ENCODE measurements at regions not wholly inside any gene's neighbourhood (a gene's known extent, or its start where the extent isn't known, plus 50 kb on each side); places are given as distances from the start of the nearest gene placed in this dataset.

DNA sequence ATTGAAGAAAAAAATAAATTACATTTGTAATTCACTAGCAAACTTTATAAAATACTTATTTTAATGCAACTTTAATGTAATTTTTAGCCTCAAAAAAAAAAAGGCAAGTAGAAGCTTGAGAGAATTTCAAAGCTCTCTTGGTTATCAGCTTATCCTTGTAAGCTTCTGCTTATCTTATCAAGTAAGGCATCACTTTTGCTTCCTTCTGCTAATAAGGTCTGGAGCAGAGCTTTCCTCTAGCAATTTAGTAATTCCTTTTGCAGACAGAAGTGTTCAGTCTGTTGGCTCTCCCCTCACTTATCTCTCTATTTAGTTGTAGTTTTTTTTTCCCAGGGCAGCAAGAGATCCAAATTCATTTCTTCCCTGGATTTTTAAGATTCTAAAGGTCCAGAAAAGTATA, 525.0 kb downstream of the ISL1 start:
- DNase-seq (ENCODE audit: low read depth), result no peak

DNA sequence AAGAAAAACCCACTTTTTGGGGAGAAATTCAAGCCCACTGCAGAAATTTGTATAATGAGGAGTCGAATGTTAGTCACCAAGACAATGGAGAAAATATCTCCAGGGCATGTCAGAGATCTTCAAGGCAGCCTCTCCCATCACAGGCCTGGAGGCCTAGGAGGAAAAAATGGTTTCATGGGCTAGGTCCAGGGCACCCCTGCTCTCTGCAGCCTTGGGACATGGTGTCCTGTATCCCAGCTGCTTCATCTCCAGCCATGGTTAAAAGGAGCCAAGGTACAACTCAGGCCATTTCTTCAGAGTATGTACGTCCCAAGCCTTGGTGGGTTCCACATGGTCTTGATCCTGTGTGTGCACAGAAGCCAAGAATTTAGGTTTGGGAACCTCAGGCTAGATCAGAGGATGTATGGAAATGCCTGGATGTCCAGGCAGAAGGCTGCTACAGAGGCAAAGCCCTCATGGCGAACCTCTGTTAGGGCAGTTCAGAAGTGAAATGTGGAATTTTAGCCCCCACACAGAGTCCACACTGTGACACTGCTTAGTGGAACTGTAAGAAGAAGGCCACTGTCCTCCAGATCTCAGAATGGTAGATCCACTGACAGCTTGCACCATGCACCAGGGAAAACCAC, 561.4 kb downstream of the ISL1 start:
- no peak for DNase-seq (ENCODE audit: low read depth)

DNA sequence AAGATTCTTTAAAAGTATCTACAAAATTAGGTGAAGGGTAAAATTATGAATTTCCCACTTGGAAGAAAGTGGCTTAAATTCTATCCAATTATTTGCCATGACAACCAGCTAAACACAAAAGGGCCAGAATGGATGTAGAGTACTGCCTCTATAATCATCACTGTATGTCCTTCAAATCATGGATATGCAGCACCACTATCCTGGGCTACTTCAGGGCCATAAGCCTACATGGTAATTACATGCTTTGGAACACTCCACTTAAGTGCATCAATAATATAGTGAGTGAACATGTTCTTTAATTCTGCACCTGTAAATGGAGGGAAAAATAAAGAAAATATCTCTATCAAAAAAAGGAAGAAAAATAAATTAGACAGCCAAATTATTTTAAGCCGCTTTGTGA, 575.2 kb downstream of the ISL1 start:
- DNase-seq (ENCODE audit: low read depth), result no peak

DNA sequence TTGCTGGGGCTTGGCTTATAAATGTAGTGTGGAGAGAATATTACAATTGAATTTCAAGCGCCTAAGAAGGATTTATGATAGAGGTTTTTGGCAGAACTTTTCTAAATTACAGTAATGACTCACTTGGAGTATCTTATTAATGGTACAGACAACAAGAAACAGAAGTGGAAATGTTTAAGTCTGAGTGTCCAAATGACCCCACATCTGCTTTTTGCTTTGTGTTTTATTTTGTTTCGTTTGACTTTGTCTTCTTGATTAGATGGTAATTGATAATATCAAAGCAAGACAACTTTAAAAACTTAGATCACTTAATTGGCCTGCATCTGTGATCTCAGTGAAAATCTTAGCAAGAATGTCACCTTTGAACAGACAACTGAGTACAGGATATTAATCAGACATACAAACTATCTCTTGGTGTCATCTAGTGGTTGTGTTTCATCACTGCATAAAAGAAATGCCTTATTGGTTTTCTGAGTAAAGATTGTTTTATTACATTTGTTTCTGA, 577.4 kb downstream of the ISL1 start:
- DNase-seq (ENCODE audit: low read depth), result peak; percentile 43

DNA sequence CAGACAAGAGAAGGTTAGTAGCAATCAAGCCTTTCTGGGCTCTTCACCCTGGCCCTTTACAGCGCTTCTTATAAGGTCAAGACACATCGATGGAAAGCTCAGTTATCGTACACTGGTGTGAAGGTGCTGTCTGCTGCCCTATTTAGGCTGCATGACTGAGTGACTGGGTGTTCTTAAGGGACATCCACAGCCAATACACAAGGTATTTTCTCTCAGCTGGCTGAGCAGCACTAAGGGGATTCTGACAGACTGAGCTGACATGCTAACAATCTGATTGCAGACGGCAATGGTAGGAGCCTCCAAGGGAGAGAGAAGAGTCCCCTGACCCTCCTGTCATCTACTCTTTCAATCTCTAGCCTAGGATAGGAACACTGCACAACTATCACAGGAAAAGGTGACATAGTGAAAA, 577.9 kb downstream of the ISL1 start:
- no peak for DNase-seq (ENCODE audit: low read depth)

DNA sequence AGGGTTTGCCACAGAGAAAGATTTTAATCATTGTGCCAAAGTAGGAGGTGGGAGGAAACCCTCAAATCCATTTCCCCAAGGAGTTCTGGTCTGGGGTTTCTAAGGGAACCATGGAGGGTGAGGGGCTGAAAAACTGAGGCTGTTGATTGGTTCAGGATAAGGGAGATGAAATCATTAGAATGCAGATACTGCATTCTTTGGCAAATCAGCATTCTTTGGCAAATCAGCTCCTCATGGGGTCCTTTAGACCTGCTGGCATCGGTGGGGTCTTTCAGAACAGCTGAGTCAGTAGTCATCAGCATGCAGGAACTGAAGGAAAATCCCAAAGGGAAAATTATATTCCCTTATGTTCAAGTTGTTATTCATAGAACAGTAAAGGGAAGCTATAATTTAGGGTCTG, 585.5 kb downstream of the ISL1 start:
- no peak for DNase-seq (ENCODE audit: low read depth)

DNA sequence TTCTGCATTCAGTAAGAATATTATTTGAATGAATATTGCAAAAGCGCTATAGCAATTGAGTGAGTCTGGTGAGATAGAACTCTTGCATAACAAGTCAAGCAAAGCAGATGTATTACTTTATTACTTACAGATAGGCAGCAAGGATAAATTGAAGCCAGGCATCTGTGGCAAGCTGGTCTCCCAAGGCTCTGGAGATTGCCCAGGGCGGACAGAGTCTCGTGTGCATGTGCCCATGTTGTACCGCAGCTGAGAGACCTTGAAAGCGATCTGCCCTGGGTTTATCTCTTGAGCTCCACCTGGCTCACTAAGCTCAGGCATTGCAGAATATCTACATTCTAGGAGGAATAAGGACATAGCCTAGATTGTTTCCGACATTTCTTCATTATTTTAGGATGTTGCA, 591.6 kb downstream of the ISL1 start:
- no peak for DNase-seq (ENCODE audit: low read depth)

DNA sequence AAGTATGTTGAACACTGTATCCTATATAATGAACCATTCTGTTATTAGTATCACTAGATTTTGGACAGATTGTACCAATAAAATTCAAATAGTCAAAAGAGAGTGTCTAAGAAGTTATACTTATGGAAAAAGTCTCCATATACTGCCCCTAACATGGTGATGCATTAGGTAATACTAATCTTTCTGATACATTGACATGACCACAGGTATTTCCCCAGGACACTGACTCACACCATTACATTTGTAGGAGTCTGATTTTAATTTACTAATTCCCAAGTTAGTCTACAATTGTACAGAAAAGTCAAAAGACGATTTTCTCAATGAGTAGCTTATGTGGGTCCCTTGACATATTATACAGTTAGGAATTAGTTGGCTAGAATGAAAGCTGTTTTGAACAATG, 593.8 kb downstream of the ISL1 start:
- DNase-seq (ENCODE audit: low read depth), result no peak

DNA sequence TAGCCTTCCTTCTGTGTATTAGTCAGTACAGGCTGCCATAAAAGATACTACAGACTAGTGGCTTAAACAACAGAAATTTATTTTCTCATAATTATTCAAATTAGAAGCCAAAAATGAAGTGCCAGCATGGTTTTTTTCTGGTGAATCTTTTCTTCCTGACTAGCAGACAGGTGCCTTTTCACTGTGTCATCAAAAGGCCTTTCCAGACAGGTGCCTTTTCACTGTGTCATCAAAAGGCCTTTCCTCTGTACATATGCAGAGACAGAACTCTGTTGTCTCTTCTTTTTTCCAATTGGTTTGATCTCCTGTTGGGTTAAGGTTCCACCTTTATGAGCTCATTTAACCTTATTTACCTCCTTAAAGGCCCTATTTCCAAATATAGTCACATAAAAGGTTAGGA, 599.9 kb downstream of the ISL1 start:
- no peak for DNase-seq (ENCODE audit: low read depth)

DNA sequence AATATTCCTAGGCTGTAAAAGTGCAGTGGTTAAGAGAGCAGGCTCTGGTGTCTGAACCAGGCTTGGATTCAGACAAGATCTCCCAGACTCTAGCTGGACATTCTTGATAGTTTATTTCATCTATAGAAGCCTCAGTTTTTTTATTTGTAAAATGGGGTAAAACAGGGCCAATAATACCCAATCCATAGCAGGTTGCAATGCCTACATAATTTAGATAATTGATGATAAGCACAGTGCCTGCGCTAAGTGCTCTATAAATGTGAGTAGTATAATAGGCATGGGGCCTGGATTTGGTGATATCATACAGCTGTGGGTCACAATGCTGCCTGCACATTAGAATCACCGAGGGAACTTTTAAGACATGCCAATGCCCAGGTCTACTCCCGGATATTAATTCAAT, 603.5 kb downstream of the ISL1 start:
- no peak for DNase-seq (ENCODE audit: low read depth)

DNA sequence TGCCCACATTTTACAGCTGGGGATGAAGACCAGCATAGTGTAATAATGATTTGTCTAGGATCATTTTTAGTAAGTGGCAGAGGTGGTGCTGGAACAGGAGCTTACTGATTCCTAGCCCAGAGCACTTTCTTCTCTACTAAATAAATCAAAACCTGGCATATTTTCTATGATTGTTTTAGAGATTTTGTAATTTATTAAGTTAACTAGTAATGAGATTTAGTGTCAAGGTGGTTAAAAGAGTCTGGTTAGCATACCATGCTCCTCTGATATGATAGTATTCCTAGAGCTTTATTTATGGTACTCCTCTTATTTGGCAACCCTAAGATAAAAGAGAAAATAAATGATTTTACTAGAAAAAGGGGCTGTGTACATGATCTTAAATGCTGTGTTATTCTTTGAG, 604.0 kb downstream of the ISL1 start:
- no peak for DNase-seq (ENCODE audit: low read depth)

DNA sequence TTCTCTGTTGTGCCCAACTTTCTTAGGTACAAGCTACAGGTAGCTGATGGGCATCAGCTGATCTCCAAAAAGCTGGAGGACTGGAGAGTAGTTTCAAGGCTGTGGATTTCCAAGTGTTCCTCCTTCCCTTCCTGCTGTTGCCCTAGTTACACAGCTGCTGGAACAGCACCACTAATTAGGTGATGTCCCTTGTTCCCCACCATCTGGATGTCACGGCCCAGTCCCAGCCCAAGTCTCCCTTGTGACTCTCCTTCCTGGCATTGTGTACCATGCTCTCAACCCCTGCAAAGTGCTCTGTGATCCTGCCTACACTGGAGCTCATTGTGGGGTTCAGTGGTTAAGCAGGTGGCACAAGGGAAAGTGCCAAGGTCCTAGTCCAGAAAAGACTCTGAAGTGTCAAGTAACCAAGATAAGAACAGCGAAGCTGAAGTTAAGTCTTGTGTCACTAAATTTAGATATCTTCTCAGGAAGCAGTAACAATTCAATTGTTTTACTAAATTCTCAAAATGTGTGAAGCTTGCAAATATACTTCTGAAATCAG, 604.5 kb downstream of the ISL1 start:
- no peak for DNase-seq (ENCODE audit: low read depth)

DNA sequence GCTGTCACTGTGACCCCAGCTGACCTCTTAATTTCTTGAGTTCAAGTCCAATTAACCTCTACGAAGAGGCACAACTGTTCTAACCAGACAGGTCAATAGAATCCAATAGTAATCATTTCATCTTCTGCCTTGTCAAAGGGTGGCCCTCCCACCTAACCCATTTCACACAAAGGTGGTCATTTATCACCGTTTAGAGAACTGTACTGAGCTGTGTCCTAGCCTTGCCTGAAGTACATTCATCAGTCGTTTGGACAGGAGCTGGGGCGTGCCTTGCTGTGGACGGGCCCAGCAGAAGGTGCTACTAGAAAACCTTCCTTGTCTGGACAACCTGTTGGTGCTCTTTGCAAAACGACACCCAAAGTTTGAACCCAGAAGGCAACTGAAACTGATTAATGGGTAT, 605.4 kb downstream of the ISL1 start:
- DNase-seq (ENCODE audit: low read depth), result no peak

DNA sequence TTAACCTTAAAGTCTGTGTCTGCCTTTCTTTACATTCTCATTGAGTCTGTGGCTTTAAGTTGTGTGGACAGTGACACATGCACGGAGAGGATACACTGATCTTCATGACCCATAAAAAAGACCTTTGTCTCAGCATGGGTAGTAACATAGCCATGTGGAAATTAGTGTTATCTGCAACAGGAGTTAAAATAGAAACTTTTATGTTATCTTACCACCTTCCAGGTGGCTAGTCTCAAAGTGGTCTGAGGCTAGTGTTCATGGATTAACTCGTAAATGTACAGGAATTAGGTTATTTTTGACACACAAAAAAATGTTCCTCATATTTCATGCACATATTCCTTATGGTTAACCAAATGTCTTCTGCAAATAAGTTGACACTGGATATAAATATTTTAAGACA, 607.0 kb downstream of the ISL1 start:
- DNase-seq (ENCODE audit: low read depth), result no peak

DNA sequence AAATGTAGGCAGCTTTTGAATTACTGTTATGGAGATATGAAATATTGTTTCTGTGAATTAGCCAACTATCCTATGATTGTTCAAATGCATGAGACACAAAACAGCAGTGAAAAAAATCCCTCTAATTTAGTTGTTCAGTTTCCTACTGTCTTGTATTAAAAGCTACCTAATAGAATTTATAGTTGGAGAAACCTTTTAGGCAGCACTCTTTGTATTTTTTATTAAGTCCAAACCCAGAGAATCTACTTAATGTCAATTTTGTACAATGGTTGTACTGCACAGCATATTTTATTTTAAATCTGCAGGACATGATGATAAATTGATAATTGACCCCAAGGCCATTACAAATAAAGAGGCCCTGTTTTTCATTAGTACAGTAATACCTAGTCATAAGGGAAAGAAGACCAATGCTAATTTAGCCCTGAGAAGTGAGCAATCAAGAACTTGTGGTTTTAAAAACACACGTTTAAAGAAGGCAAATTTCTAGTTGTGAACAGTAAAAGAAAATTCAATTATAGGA, 607.5 kb downstream of the ISL1 start:
- no peak for DNase-seq (ENCODE audit: low read depth)

DNA sequence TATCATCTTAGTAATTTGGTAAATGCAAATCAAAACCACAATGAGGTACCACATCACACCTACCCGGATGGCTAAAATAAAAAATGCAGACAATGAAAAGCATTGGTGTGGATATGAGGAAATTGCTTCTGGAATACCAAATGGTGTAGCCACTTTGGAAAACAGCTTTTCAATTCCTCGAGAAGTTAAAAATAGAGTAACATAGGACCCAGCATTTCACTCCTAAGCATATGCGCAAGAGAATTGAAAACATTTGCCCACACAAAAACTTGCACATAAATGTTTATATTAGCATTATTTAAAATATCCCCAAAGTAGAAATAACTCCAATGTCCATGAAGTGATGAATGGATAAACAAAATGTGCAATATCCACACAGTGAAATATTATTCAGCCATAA, 608.7 kb downstream of the ISL1 start:
- DNase-seq (ENCODE audit: low read depth), result no peak

DNA sequence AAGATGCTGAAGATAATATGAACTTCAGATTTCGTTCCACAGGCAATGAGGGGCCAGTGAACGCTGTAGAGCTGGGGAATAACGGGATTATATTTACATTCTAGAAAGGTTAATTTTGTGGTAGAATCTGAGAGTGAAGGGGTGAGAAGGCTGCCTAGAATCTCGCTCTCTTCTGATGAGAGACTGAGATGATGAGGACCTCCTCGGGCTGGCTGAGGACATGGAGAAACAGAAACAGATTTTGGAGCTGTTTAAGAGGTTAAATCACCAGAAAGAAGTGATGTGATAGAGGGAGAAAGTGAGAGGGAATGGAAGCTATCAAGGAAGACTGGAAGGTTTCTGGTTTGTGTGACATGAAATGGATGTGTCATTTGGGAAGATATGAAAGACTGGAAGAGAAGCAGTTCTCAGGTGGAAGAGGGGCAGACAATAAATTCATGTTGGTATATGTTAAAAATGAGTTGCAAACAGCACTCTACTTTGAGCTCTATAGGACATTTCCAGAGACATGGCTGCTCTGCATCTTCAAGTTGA, 612.6 kb downstream of the ISL1 start:
- DNase-seq (ENCODE audit: low read depth), result no peak

DNA sequence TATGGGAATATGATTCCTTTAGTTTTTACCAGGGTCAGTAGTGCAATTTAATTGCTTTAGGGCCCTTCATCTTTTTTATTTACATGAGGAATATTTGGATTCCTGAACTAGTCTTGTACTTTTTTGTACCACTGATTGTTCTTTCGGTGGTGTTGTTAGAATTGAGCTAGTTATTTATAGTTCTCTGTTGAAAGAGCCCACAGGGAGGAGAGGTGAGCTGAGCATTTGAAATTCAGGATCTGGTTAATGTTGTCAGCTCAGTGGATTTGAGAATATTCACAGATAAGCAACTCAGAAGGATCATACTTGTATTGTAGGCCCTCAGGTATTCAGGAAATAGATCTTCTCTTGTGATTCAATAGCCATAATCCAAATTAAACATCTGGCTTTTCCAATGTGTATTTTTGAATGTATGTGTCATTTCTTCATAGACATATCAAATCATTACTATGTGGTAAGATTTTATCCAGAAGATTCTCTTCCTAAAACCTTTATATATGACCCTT, 613.2 kb downstream of the ISL1 start:
- DNase-seq (ENCODE audit: low read depth), result no peak

DNA sequence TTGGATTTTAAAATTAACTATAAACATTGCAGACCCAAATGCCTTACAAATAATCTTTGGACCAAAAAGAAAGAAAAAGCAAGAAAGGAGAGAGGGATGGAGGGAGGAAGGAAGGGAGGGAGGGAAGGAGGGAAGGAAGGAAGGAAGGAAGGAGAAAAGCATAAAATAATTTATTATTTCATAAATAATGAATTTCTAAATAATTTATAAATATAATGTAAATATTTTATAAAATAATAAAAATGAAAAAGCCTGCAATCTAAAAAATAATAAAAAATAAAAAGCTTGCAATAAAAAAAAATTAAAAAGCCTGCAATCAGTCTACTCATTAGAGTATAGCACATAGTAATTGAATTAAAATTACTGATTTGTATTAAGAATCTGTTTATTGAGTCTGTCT, 614.3 kb downstream of the ISL1 start:
- no peak for DNase-seq (ENCODE audit: low read depth)

DNA sequence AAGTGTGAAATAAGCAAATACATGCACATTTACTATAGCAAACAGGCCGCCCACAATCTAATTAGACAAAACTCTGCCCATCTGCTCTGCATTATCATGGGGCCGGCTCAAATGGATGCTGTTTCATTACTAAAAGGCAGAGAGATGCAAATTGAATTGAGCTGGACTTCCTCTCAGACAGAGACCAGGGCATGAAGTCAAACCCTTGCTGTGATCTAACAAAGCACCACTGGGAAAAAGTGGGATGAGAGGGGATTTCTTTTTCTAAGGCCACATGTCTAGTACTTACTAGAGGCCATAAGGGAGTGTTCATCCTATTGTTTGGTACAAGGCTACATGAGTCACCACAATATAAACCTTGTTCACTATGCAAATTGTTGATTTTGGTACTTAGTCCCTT, 614.7 kb downstream of the ISL1 start:
- no peak for DNase-seq (ENCODE audit: low read depth)

DNA sequence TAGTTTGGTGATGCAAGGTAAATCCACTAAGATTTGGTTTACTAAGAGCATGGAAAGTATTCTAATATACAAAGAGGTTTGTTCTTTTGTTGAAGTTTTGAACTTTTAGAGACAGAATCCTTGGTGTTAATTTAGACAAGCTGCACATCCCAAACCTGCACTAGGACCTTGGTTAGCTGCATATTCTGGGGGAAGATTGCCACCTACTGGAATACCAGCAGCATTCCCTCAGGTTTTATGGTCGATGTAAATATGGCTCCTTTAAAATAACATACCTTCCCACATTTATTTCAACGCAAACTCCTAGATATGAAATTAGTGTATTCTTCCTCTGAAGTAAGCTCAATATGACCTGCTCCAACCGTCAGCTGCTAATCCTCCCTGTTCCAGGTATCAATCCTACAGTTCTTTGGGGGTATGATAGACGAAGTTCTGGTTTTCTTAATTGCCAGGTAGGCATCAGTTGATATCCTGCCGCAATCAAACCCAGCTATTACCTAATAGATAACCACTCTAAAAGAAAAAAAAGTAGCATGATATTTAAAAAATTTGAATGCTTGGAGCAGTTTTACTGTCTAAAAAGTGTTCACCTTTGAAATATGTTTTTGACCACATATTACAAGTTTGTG, 624.1 kb downstream of the ISL1 start:
- DNase-seq (ENCODE audit: low read depth), result peak; percentile 47

DNA sequence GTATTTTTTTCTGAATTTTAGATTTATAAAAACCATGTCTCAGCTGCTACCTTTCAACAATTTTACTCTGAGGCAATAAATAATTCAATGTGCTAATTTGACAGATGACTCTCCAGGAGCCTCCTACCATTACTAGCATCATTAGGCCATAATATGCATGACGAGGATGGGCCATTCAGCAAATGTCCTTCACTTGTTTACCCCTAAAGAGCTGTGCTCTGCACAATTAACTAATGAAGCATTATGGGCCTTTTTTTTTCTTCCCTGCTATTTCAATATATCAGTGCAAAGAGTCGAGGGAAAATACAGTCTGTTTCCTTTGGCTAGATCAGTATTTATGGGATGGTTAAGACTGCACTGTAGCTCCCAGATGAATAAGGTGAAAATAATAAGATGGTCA, 627.2 kb downstream of the ISL1 start:
- no peak for DNase-seq (ENCODE audit: low read depth)

DNA sequence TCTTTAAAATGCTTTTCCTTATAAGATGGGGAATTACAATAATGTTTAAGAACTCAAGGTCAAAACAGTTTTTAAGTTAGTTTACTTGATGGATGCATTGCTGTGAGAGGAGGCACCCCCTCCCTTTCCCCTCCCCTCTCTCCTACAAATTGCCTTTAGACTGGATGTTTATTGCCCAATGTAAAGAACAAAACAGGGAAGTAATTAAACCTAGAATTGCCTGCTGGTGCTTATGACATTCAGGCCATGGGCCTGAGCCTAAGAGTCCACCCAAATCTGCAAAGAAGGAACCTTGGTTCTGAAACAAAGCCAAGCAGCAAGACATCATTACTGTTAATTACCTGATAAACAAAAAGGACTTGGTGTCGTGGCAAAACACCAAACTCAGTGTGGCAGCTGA, 630.3 kb downstream of the ISL1 start:
- DNase-seq (ENCODE audit: low read depth), result no peak
